Kasumi-1 (cell line): ENCODE measurements at regions not wholly inside any gene's neighbourhood (a gene's known extent, or its start where the extent isn't known, plus 50 kb on each side); places are given as distances from the start of the nearest gene placed in this dataset.
"Not testable (repeated sequence)": the region's sequence is repeated elsewhere in the genome, so short reads cannot be mapped to it uniquely, and the experiment has no call there.

ENCODE experiments used
- DNase-seq, 2 experiments: peaks; one replicate each; lab custom pipeline; 2025; lab: John Stamatoyannopoulos, UW

DNA sequence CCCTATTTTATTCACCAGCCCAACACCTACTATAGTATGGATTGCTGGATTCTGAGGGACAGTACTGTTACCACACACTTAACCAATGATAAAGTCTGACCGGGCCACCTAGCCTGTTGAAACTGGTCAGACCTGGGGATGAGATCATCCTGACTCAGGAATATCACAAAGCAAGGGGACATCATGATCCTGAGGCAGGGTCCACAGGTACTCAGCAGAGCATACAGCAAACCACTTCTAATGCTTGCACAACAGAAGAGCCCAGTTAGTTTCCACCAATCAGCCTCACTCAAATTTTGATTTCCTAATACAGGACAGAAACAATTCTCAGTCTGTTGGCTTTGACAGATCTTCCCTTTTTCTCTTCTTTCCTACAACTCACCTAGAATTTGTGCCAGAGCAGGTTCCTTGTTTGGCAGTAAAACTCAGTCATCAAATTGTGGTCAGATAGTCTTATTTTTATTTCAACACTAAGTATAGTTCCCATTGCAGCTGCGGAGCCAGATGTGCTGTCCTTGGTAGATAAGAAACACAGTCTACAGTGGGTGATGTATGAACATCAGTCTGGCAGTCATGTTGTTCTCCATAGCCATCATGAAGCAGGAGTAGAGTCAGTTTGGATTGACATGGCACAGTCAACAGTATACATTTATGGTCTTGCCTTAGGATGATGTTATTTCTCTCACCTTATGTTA is 90.1 kb upstream of the PRR23C start:
- DNase-seq: no peak

DNA sequence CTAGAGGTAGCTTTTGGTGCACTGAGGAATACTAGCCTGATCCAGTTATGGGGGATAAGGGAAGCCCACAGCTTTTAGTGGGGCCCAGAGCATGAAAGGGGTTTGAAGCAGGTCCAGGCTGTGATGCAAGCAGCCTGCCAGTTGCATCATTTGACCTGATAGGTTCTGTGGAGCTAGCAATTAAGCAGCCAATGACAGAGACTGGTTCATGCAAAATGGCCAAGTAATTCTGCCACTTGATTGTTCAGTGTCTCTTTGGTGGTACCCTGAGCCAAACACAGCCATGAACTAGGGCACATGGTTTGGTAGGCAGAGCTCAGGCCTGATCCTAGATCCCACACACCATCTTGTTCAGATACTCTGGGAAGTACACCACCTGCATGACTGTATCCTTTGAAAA is 91.0 kb upstream of the PRR23C start:
- no peak for DNase-seq

DNA sequence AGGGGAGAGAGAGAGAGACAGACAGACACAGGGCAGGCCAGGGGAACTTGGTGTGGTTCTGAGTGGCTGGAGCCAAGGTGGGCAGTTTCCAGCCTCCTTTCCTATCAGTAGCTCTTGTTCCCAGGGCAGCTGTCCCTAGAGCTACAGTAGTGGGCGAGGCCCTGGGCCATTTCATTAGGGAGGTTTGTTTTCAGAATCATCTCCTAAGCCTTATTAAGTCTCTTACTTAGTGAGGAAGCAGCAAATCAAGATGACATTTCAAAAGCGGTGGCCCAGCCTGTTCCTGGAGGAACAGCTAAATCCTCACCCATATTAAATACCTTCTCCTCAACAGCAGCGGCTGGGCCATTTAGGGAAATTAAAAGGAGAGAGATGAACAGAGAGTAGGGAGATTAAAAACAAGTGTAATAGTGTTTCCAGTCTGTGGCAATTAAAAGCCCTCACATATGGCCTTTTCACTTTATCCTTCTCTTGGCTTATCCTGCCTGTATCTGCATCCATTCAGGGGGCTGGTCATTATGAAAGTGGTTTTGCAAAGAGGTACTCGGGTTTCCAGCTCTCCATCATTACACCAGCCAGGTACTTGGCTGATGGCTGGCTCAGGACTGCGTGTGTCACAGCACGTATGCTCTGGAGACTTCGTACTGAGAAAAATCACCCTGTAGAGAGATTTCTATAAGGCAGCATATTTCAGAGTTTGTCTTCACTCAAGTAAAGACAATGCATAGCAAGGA is 91.9 kb upstream of the PRR23C start:
- DNase-seq: no peak

DNA sequence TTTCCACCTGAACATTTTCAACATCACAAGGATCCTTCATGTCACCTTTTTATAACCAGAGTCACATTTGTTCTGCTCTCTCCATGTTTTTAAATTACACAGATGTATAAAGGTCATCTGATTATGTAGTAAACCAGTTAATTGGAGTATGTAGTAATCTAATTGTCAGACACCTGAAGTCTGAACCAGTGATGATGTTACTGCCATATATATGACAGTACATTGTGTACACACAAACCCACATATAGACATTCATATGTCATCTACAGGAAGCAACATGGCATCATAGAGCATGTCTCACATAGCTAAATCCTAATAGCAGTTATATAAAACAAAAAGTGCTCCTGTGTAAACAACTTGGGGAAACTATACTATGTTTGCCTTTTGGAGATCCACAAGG is 95.9 kb upstream of the PRR23C start:
- DNase-seq: no peak

DNA sequence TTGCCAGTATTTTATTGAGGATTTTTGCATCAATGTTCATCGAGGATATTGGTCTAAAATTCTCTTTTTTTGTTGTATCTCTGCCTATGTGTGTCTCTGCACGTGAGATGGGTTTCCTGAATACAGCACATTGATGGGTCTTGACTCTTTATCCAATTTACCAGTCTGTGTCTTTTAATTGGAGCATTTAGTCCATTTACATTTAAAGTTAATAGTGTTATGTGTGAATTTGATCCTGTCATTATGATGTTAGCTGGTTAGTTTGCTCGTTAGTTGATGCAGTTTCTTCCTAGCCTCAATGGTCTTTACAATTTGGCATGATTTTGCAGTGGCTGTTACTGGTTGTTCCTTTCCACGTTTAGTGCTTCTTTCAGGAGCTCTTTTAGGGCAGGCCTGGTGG is 101.3 kb upstream of the PRR23C start:
- not testable (repeated sequence) for DNase-seq

DNA sequence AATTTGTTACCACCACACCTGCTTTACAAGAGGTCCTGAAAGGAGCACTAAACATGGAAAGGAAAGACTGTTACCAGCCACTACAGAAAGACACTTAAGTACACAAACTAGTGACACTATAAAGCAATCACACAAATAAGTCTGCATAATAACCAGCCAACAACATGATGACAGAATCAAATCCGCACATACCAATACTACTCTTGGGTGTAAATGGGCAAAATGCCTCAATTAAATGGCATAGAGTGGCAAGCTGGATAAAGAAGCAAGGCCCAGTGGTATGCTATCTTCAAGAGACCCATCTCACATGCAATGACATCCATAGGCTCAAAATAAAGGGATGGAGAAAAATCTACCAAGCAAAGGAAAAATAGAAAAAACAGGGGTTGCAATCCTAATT is 106.8 kb upstream of the PRR23C start:
- DNase-seq: no peak

DNA sequence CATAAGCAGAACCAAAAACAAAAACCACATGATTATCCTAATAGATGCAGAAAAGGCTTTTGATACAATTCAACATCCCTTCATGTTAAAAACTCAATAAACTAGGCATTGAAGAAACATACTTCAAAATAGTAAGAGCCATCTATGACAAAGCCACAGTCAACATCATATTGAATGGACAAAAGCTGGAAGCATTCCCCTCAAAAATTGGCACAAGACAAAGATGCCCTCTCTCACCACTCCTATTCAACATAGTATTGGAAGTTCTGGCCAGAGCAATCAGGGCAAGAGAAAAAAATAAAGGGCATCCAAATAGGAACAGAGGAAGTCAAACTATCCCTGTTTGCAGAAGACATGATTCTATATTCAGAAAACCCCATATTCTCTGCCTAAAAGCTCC is 108.7 kb upstream of the PRR23C start:
- DNase-seq: not testable (repeated sequence)

DNA sequence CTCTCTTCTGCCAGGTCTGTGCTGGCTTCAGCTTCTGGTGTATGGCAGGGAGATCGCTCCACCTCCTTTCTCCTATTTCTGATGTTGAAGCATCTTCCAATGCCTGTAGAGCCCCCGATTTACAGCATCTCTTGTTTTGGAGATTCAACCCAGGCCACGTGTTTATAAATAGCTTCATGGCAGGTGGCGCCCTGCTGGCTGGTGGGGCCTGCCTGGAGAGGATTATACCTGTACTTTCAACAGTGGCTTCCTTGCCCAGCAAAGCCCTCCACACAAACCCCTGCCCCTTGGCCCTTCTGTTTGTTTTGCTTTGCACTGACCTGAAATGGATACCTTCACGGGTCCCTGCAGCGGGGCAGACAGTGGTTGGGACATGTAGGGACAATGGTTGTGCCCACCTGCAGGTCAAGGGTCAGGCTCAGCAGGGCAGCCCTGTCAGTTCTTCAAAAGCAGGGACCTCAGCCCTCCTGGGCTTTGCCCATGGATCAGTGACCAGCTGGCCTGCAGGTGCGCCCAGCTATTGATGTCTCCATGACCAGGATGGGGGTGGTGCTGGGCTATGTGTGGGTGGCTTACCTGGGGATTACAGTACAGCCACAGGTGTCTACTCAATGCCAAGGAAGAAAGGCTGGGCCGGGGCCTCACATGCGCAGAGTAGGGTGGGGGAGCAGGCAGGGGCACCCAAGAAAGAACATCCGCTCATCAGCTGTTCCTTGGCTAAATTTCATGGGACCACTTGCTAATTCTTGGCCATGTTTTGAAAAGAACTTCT is 112.7 kb upstream of the PRR23C start:
- DNase-seq: no peak

DNA sequence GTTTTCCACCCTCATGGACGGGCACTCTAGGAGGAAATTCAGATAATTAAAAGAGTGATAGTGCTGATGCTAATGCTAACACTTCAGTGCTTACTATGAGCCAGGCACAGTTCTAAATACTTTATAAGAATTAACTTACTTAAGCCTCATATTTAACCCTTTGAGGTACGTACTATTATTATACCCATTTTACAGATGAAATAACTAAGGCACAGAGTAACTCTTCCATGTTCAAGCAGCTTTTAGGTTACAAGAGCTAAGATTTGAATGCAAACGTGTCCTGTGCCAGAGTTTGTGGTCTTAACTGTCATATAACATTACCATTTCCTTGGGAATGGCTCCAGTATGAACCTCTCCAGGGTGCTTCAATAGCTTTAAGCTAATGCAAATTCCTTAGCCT is 114.7 kb upstream of the PRR23C start:
- DNase-seq: no peak

DNA sequence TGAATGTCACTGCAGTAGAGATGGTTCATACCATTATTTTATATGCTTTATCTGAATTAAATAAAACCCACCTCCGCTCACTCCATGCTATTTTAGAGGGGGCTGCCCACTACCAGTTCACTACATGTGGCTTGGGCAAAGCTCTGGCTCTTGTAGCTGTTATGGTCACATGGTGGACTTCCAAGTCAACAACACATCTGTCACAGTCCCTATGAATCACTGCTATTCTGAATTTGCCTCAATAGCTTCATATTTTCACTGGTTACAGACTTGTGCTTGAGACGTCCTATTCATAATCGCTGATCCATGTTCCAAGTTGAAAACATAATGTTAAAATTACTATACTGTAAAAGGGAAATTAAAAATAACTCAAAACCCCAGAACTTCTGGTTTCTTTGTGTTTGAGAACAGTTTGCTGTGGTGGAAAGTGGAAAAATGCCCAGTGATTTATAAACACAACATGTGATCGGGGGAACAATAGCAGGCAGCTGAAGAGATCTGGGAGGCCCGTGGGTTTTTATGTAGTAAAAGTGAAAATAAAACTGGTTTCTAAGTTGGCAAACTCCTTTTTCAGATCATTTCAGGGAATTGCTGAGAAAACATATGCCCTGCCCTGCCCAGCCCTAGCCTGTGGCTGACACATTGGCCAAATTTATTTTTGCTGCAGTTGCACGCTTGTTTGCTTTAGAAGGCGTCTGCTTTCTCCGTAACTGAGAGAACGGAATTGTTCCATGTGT is 128.8 kb upstream of the PRR23C start:
- no peak for DNase-seq

DNA sequence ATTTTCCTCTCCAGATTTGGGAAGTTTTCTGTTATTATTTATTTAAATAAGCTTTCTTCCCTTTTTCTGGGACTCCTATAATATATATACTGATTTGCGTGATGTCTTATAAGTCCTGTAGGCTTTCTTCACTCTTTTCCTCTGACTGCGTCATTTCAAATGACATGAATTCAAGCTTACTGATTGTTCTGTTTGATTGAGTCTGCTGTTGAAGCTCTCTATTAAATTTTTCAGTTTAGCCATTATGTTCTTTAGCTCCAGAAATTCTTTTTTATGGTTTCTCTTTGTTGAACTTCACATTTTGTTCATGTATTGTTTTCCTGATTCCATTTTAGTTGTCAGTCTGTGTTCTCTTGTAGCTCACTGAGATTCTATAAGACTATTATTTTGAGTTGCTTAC is 135.8 kb upstream of the PRR23C start:
- DNase-seq: no peak

DNA sequence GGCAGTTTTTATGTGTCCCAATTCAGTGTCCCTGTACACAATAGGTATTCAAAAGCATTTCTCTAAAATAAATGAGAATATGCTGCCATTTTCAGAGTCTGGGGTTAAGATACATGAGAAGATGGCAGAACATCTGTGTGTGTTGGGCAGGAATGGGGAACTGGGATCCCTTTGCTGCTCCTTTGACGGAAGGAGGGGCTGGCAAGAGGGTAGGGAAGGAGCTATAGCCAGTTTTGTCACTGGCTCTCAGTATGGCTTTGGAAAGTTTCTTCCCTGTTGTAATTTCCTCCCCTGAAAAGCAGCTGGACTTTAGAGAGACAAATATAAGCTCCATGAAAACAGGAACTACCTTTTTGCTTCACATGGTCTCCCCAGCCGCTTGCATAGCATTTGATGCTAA is 137.5 kb upstream of the PRR23C start:
- peak in 1 of 2 experiments; percentile 13 for DNase-seq

DNA sequence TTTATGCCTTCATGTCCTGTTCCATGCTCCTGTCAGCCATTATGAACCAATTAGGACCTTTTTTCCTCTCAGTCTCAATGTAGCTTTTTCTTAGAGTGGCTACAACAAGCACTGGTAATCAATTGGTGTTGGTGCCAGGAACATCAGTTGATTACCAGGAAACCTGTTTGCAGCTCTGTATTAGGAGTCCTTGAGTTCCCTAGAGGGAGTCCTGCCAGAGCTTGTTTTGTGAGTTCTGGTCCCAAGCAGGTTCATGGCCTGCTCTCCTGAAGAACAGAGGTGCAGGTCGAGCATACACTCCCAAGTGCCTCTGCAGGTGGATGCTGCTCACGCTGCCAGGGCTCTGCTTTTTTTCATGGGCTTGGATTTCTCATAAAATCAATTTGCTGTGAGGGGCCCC is 137.9 kb upstream of the PRR23C start:
- DNase-seq: no peak

DNA sequence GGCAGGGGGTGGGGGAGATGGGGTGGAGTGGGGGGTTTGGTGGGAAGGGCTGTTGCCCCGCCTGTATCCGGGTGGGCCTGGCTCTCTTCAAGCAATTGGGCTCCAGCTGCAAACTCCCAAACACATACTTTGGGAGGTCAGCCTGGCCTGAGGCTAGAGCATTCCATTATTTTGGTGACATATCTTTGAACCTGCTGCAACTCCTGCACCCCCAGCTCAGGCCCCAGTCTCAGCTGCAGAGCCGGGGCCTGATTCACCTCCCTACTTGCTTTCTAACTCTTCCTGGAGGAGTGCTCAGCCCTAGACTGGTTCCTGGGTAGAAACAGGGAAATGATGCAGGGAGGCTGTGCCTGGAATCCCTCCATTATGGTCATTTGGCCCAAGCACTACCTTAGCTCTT is 140.8 kb upstream of the PRR23C start:
- no peak for DNase-seq

DNA sequence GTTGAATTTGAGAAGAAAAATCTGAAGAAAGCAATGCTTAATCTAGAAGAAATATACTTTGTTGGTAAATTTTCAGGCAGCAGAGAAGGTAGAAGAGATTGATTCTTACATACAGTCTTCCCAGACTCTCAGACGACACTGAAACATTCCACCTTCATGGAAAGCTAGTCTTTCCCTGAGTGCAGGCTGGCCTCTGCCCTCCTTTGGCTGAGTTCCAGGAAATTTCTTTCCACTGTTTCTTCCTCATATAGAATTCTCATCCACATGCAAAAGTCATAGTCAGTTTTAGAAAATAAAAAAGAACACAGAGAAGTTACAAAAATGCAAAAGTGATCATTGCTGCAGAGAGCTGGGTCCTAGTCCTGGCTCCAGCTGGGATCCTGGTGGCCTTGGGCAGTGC is 142.5 kb upstream of the PRR23C start:
- no peak for DNase-seq

DNA sequence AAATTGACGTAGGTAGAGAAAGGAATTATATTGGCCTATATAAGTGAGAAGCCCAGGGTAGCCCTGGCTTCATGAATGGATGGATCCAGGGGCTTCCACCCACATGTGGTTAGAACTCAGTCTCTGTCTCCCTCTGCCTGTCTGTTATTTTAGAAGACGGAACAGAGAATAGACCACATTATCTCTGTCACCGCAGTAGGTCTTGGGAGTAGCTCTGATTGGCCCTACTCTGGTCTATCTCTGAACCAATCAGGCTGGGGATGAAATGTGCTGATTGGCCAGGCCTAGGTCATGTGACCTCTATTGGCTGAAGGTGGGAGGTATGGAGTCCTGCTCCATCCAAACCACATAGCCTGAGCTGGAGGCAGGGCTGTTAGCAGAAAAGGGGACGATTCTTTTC is 143.0 kb upstream of the PRR23C start:
- DNase-seq: no peak

DNA sequence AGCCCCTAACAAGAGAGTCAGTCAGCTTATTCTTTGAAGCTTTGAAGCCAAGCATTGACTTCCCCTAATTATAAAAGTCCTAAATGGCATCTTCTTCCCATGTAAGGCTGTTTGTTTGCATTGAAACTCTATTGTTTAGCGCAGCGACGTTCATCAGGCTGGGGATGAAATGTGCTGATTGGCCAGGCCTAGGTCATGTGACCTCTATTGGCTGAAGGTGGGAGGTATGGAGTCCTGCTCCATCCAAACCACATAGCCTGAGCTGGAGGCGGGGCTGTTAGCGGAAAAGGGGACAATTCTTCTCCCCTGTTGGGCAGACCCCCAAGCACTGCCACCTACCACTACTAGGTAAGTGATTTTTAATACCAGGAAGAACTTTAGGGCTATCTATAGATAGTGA is 145.3 kb upstream of the PRR23C start:
- no peak for DNase-seq

DNA sequence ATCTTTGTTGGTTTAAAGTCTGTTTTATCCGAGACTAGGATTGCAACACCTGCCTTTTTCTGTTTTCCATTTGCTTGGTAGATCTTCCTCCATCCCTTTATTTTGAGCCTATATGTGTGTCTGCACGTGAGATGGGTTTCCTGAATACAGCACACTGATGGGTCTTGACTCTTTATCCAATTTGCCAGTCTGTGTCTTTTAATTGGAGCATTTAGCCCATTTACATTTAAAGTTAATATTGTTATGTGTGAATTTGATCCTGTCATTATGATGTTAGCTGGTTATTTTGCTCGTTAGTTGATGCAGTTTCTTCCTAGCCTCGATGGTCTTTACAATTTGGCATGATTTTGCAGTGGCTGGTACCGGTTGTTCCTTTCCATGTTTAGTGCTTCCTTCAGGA is 149.4 kb upstream of the MRPS22 start:
- DNase-seq: not testable (repeated sequence)

DNA sequence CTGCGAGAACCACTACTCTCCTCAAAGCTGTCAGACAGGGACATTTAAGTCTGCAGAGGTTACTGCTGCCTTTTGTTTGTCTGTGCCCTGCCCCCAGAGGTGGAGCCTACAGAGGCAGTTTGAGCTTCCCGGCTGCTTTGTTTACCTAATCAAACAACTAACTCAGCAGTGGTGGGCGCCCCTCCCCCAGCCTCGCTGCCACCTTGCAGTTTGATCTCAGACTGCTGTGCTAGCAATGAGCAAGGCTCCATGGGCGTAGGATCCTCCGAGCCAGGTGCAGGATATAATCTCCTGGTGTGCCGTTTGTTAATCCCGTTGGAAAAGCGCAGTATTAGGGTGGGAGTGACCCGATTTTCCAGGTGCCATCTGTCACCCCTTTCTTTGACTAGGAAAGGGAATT is 147.7 kb upstream of the MRPS22 start:
- not testable (repeated sequence) for DNase-seq

DNA sequence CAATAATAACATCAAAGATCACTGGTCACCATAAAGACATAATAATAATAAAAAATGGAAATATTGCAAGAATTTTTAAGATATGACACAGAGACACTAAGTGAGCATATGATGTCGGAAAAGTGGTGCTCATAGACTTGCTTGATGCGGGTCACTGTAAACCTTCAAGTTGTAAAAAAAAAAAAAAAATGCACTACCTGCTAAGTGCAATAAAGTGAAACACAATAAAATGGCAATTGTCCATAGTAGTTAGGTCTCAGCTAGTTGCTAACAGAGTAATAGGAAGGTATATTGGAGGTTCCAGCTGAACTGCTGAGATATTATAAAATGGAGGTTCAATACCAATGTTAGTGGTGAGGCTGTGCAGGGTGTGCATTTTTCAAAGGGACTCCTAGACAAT is 146.6 kb upstream of the MRPS22 start:
- no peak for DNase-seq

DNA sequence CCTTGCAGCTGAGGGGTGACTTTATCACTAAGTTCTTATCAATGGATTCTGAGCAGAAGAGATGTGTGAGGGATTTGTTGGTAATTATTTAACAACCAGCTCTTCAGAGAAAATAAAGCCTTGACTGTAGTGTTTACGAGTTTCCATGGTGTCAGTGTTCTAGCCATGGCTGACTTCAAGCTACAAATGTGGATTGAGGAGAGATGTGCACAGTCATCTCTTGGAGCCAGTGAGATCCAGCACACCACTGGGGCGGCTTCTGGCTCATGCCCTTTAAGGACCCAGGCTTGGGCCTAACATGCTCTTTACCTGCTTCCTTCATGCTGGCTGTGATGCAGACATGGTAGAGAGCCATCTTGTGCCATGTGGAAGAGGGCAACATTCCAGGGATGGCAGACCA is 145.6 kb upstream of the MRPS22 start:
- DNase-seq: no peak

DNA sequence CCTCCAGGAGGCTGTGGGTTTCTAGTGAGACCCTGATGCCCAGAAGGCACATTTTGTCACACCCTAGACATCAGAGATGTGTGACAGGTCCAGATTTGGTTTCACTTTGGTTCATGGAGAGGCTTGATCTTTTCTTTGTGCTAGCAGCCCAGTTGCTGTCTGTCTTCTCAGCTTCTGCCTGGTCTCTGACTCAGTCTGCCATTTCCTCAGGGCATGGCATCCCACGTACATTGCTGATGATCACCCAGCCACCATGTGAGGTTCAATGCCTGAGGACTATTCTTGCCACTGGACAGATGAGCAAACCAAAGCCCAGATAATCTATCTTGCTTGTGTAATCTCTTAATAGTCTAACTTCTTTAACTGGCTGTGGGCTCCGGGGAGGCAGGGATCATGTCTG is 144.9 kb upstream of the MRPS22 start:
- no peak for DNase-seq
